Breast epithelium (tissue), 4 donors: ENCODE measurements at regions not wholly inside any gene's neighbourhood (a gene's known extent, or its start where the extent isn't known, plus 50 kb on each side); places are given as distances from the start of the nearest gene placed in this dataset.

Experiments used
- DNase-seq, 2 donors: peaks; one replicate each; pipeline ENCODE4 v3.0.0-alpha.2; 2019; ENCODE audit warnings: low spot score in 2 of 2
- H3K27ac ChIP-seq, 2 donors: fragments of 200-600 bp; sonication (generic) in 1 of 2; one replicate each; pipeline ENCODE4 v1.5.1; 2016 to 2019; ENCODE audit warnings: mild to moderate bottlenecking in 1 of 2
- H3K27me3 ChIP-seq, 2 donors: fragments of 200-600 bp; sonication (generic) in 1 of 2; one replicate each; pipeline versions ENCODE4 v1.5.1 to v1.6.0; 2017 to 2019; ENCODE audit warnings: control low read depth in 1 of 2, mild to moderate bottlenecking in 1 of 2
- H3K36me3 ChIP-seq: fragments of 200-600 bp; one replicate; pipeline ENCODE4 v1.5.1; 2019
- H3K4me1 ChIP-seq, 2 donors: fragments of 200-600 bp; sonication (generic); one replicate each; pipeline ENCODE4 v1.5.1; 2016 to 2019; ENCODE audit warnings: control low read depth in 1 of 2
- H3K4me3 ChIP-seq, 3 donors: fragments of 200-600 bp; sonication (generic); 1 replicate in 2 of 3; 2 replicates in 1 of 3; pipeline ENCODE4 v1.5.1; 2016 to 2019; ENCODE audit warnings: mild to moderate bottlenecking in 3 of 3, moderate library complexity in 2 of 3
- H3K9me3 ChIP-seq, 2 donors: fragments of 200-600 bp; sonication (generic) in 1 of 2; one replicate each; pipeline ENCODE4 v1.5.1; 2016 to 2019; ENCODE audit warnings: control low read depth in 1 of 2
- POLR2A ChIP-seq: fragments of 450-650 bp; IDR thresholded peaks from one replicate; pipeline ENCODE4 v1.6.1; 2016; ENCODE audit warnings: antibody characterized with exemption, mild to moderate bottlenecking, moderate library complexity
- POLR2AphosphoS5 ChIP-seq, 3 donors: sonication (generic); formaldehyde crosslinking; IDR thresholded peaks; one replicate each; pipeline ENCODE4 v1.6.1; 2017; ENCODE audit warnings: antibody characterized with exemption in 3 of 3
- intact Hi-C: fragments of 100-400 bp; cut with DNase I; formaldehyde crosslinking; loops from one replicate; pipeline ENCODE4 v1.15.1; 2023; ENCODE audit warnings: low total_unique reads
- TF ChIP-seq, protein P1 (sequence below), 3 donors: fragments of 450-650 bp; IDR thresholded peaks; one replicate each; pipeline ENCODE4 v1.5.1; 2016 to 2017; ENCODE audit warnings: antibody characterized with exemption in 3 of 3, mild to moderate bottlenecking in 3 of 3, moderate library complexity in 3 of 3

DNA sequence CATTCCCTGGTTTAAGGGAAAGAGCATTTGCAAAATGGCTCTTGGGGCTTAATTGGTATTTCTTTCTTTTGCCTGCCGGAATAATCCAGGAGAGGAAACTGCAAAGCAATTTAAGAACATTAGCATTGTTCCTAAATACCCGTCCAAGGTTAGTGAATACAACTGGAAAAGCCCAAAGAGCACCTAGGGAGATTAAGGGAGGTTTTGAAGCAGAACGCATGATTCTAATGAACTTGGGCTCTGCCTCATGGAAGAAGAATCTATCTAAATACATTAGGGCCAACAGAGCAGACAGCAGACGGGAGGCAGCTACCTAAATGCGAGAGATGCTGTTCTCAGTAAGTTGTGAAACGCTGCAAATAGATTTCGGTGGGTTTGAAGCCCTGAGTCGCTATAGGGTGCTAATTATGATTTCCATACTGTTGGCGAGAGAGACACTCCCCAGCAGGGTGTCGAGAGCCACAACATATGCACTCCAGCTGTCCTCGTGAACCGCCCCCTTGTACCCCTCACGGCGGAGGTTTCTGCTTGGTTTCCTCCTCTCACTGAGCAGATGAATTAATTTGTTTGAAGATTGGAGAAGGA lies 326.7 kb upstream of the CAMK1G start:
- Histone ChIP-seq H3K9me3 (peaks cover 0 to 6% of the 10 kb centered on the region in 2 donors), H3K27me3 (no peaks in the 10 kb centered on the region), H3K27ac (no peak overlapping the region), H3K4me3 (no peak overlapping the region), H3K36me3 (no peaks in the 10 kb centered on the region), H3K4me1 (no peaks in the 10 kb centered on the region)
- DNase-seq, result no peak
- TF ChIP-seq POLR2AphosphoS5 (IDR thresholded peaks at IDR 0.05), result no peak
- no peak for TF ChIP-seq POLR2A
- TF ChIP-seq, protein P1, sequence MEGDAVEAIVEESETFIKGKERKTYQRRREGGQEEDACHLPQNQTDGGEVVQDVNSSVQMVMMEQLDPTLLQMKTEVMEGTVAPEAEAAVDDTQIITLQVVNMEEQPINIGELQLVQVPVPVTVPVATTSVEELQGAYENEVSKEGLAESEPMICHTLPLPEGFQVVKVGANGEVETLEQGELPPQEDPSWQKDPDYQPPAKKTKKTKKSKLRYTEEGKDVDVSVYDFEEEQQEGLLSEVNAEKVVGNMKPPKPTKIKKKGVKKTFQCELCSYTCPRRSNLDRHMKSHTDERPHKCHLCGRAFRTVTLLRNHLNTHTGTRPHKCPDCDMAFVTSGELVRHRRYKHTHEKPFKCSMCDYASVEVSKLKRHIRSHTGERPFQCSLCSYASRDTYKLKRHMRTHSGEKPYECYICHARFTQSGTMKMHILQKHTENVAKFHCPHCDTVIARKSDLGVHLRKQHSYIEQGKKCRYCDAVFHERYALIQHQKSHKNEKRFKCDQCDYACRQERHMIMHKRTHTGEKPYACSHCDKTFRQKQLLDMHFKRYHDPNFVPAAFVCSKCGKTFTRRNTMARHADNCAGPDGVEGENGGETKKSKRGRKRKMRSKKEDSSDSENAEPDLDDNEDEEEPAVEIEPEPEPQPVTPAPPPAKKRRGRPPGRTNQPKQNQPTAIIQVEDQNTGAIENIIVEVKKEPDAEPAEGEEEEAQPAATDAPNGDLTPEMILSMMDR (IDR thresholded peaks at IDR 0.05), result no peak
- intact Hi-C loops, result no loop called here

DNA sequence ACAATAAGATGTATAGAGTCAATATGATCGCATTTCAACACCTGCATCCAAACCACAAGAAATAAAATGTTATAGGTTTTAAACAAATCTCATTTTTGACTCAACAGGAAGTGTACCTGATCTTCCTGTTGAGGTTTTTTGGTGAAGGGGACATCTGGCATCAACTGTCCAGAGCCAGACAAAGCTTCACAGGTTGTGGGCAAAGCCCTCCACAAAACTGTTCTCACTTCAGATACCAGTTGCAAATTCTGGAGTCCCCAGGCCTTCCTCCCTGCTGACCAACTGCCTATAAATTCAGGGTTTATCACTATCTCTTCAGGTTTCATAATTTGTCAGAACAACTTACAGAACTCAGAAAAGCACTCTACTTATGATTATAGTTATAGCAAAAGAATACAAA lies 326.1 kb upstream of the CAMK1G start:
- H3K36me3 ChIP-seq, result no peaks in the 10 kb centered on the region
- no peak overlapping the region for H3K27ac ChIP-seq
- TF ChIP-seq POLR2AphosphoS5 (IDR thresholded peaks at IDR 0.05) (no peak), POLR2A (no peak)
- TF ChIP-seq, protein P1 (IDR thresholded peaks at IDR 0.05), result no peak
- no peak overlapping the region for H3K4me3 ChIP-seq
- no peak for DNase-seq
- no peaks in the 10 kb centered on the region for H3K4me1 ChIP-seq
- intact Hi-C loops, result no loop called here
- no peaks in the 10 kb centered on the region for H3K27me3 ChIP-seq
- peaks cover 0 to 6% of the 10 kb centered on the region in 2 donors for H3K9me3 ChIP-seq

DNA sequence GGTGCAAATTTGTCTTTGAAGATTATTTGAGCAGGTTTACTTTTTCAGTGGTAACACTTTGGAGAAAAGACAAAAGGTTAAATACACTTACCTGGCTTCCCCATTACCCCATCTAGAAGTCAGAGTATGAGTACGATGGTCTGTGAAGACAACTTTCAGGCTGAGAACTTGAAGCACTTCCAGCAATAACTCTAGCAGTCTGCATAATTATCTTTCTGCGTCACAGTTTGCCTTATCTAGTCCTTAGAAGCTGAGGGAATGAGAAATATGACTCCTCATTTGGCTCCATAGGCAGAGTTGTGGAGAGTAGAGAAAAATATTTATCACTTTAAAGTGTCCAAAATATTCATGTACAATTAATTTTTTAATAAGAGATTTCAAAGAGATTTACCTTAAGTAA lies 323.4 kb upstream of the CAMK1G start:
- no peak overlapping the region for H3K4me3 ChIP-seq
- intact Hi-C loops, result no loop called here

DNA sequence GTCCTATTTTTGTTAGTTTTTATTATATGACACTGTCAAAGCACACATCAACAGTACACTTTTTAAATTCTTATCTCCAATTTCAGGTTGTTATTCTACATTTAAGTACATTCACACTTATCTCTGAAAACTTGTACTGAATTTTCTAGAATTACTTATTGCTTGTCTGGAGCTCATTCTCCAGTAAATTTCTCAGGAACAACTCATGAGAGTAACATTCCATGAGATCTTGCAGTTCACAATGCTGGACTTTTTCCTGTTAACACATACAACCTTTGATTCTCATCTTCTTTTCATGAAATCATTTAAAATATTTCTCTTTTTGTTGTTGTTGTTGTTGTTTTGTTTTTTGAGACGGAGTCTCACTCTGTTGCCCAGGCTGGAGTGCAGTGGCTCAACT lies 320.9 kb upstream of the CAMK1G start:
- H3K4me1 ChIP-seq, result no peaks in the 10 kb centered on the region
- H3K4me3 ChIP-seq, result no peak overlapping the region
- no peak overlapping the region for H3K27ac ChIP-seq
- DNase-seq, result no peak
- peaks cover 0 to 6% of the 10 kb centered on the region in 2 donors for H3K9me3 ChIP-seq
- TF ChIP-seq POLR2AphosphoS5 (IDR thresholded peaks at IDR 0.05) (no peak), POLR2A (no peak)
- TF ChIP-seq, protein P1 (IDR thresholded peaks at IDR 0.05), result no peak
- H3K36me3 ChIP-seq, result no peaks in the 10 kb centered on the region
- H3K27me3 ChIP-seq, result no peaks in the 10 kb centered on the region
- intact Hi-C loops, result no loop called here

More for the DNA sequence above, 323.4 kb upstream of the CAMK1G start:
- Histone ChIP-seq H3K36me3 (no peaks in the 10 kb centered on the region), H3K27ac (no peak overlapping the region), H3K9me3 (peaks cover 0 to 6% of the 10 kb centered on the region in 2 donors), H3K27me3 (no peaks in the 10 kb centered on the region), H3K4me1 (no peaks in the 10 kb centered on the region)
- TF ChIP-seq, protein P1 (IDR thresholded peaks at IDR 0.05), result no peak
- TF ChIP-seq POLR2AphosphoS5 (IDR thresholded peaks at IDR 0.05), result no peak
- TF ChIP-seq POLR2A, result no peak
- no peak for DNase-seq

DNA sequence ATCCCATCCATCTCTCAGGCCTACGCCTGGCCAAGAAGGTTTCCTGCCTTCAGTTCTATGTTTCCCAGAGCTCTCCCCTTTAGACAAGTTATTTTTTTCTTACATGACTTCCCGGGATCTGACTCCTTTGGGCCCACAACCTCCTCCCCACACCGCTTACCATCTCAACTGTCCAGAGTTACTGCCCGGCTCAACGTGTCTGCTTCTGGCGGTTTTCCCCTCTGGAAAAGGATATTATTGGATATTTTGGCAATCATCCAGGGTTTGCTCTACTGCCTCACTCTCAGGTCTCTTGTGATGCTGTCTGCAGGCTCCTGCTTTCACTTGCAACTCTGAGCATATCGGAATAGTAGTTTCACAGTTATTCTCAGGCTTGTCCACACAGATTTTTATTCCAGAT lies 318.2 kb upstream of the CAMK1G start:
- TF ChIP-seq, protein P1 (IDR thresholded peaks at IDR 0.05), result no peak
- no peak for TF ChIP-seq POLR2A
- no peak for TF ChIP-seq POLR2AphosphoS5 (IDR thresholded peaks at IDR 0.05)
- no peaks in the 10 kb centered on the region for H3K27me3 ChIP-seq
- no peak overlapping the region for H3K4me3 ChIP-seq
- DNase-seq, result no peak
- H3K27ac ChIP-seq, result no peak overlapping the region
- intact Hi-C loops, result no loop called here
- no peaks in the 10 kb centered on the region for H3K36me3 ChIP-seq
- no peaks in the 10 kb centered on the region for H3K4me1 ChIP-seq
- no peaks in the 10 kb centered on the region for H3K9me3 ChIP-seq
